ENCODE measurements at regions not wholly inside any gene's neighbourhood (a gene's known extent, or its start where the extent isn't known, plus 50 kb on each side); places are given as distances from the start of the nearest gene placed in this dataset.

DNA sequence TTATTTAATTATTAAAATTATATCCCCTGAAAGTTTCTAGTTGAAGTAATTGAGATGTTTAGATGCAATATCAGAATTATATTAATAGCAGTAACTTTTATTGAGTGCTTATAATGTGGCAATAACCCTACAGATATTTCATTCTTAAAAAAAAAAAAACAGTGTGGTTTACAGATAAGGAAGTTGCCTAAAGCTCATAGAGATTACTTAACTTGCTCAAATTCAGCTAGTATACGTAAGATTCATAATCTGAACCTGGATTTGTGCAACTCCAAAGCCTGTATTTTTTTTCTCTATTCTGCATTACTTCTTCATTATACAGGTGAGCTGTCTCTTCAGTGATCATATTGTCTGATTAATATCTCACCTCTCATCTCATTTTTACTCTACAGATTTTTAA lies 156.0 kb upstream of the PTBP2 start:
- TF ChIP-seq CTCF (IDR thresholded peaks at IDR 0.05 in 4 of 5, conservative IDR thresholded peaks at IDR 0.05 in 1 of 5) (no peak), POLR2A (IDR thresholded peaks at IDR 0.05) (no peak)

All from gastrocnemius medialis (tissue), 4 donors.